COLO668 (cell line): ENCODE measurements at regions not wholly inside any gene's neighbourhood (a gene's known extent, or its start where the extent isn't known, plus 50 kb on each side); places are given as distances from the start of the nearest gene placed in this dataset.
A peak's percentile ranks its signal among the peaks of the same experiment; 100 is the strongest.

Experiments
- DNase-seq: peaks from one replicate; lab custom pipeline; 2025; ENCODE audit not compliant: unreplicated experiment; lab: John Stamatoyannopoulos, UW

GRCh38 chr11:104286129-104286528 is 122.2 kb upstream of the PDGFD start:
- DNase-seq: no peak

- no peak for DNase-seq
These were observed 115.6 kb upstream of the PDGFD start for GRCh38 chr11:104279587-104279986.

GRCh38 chr11:104275992-104276391 is 112.0 kb upstream of the PDGFD start:
- DNase-seq: no peak

- no peak for DNase-seq
These were observed 96.5 kb upstream of the PDGFD start for GRCh38 chr11:104260456-104260855.

- DNase-seq: no peak
These were observed 95.2 kb upstream of the PDGFD start for GRCh38 chr11:104259121-104259610.

- no peak for DNase-seq
These were observed 92.6 kb upstream of the PDGFD start for GRCh38 chr11:104256525-104256924.

- DNase-seq: peak; percentile 24
These were observed 90.4 kb upstream of the PDGFD start for GRCh38 chr11:104254347-104254746.

GRCh38 chr11:104246590-104246989 is 82.6 kb upstream of the PDGFD start:
- DNase-seq: no peak

- no peak for DNase-seq
These were observed 75.0 kb upstream of the PDGFD start for GRCh38 chr11:104238916-104239315.

GRCh38 chr11:104225047-104225446 is 61.1 kb upstream of the PDGFD start:
- DNase-seq: no peak

- no peak for DNase-seq
These were observed 58.5 kb upstream of the PDGFD start for GRCh38 chr11:104222464-104222863.

GRCh38 chr11:104221455-104221854 is 57.5 kb upstream of the PDGFD start:
- no peak for DNase-seq

GRCh38 chr11:104219096-104219495 is 55.1 kb upstream of the PDGFD start:
- no peak for DNase-seq

GRCh38 chr11:104214517-104214916 is 50.6 kb upstream of the PDGFD start:
- no peak for DNase-seq
